ENCODE measurements at regions not wholly inside any gene's neighbourhood (a gene's known extent, or its start where the extent isn't known, plus 50 kb on each side); places are given as distances from the start of the nearest gene placed in this dataset.

DNA sequence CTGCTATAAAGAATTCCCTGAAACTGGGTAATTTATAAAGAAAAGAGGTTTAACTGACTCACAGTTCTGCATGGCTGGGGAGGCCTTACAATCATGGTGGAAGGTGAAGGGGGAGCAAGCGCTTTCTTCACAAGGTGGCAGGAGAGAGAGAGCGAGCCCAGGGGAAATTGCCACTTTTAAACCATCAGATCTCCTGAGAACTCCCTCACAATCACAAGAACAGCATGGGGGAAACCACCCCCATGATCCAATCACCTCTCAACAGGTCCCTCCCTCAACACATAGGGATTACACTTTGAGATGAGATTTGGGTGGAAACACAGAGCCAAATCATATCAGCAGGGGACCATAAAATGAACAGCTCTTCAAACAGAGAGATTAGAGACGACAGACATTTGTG lies 198.6 kb downstream of the MAGEB5 start:
- TF ChIP-seq, protein P1, sequence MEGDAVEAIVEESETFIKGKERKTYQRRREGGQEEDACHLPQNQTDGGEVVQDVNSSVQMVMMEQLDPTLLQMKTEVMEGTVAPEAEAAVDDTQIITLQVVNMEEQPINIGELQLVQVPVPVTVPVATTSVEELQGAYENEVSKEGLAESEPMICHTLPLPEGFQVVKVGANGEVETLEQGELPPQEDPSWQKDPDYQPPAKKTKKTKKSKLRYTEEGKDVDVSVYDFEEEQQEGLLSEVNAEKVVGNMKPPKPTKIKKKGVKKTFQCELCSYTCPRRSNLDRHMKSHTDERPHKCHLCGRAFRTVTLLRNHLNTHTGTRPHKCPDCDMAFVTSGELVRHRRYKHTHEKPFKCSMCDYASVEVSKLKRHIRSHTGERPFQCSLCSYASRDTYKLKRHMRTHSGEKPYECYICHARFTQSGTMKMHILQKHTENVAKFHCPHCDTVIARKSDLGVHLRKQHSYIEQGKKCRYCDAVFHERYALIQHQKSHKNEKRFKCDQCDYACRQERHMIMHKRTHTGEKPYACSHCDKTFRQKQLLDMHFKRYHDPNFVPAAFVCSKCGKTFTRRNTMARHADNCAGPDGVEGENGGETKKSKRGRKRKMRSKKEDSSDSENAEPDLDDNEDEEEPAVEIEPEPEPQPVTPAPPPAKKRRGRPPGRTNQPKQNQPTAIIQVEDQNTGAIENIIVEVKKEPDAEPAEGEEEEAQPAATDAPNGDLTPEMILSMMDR (IDR thresholded peaks at IDR 0.05): no peak
- TF ChIP-seq EZH2phosphoT487 (IDR thresholded peaks at IDR 0.05): no peak

All from neural progenitor cell (in vitro differentiated cells).